Heart right ventricle (tissue), 16 donors: ENCODE measurements at regions not wholly inside any gene's neighbourhood (a gene's known extent, or its start where the extent isn't known, plus 50 kb on each side); places are given as distances from the start of the nearest gene placed in this dataset.

ENCODE experiments used
- ATAC-seq, 8 donors: fragments of 200-7000 bp; cut with Tn5 transposase; one replicate each; pipeline ENCODE4 v1.9.1; 2020; ENCODE audit warnings: mild to moderate bottlenecking in 8 of 8, moderate library complexity in 8 of 8, moderate number of reproducible peaks in 1 of 8
- DNase-seq, 2 donors: peaks; one replicate each; pipeline ENCODE4 v3.0.0-alpha.2; 2020
- H3K27ac ChIP-seq, 10 donors: fragments of 200-600 bp; sonication (generic) in 2 of 10; one replicate each; pipeline versions ENCODE4 v1.5.0 to v1.8.0; 2020 to 2022; ENCODE audit warnings: mild to moderate bottlenecking in 3 of 10
- H3K27me3 ChIP-seq, 7 donors: fragments of 200-600 bp; one replicate each; pipeline ENCODE4 v1.8.0; 2021 to 2022; ENCODE audit warnings: mild to moderate bottlenecking in 2 of 7
- H3K36me3 ChIP-seq, 9 donors: fragments of 200-600 bp; sonication (generic) in 1 of 9; one replicate each; pipeline versions ENCODE4 v1.5.0 to v1.8.0; 2020 to 2022; ENCODE audit warnings: mild to moderate bottlenecking in 2 of 9
- H3K4me1 ChIP-seq, 9 donors: fragments of 200-600 bp; sonication (generic) in 1 of 9; one replicate each; pipeline versions ENCODE4 v1.5.0 to v1.8.0; 2020 to 2022; ENCODE audit warnings: mild to moderate bottlenecking in 4 of 9
- H3K4me3 ChIP-seq, 10 donors: fragments of 200-600 bp; sonication (generic) in 2 of 10; one replicate each; pipeline versions ENCODE4 v1.5.0 to v1.8.0; 2020 to 2022; ENCODE audit warnings: mild to moderate bottlenecking in 7 of 10, moderate library complexity in 2 of 10
- H3K9me3 ChIP-seq, 11 donors: fragments of 200-600 bp in 10 of 11; sonication (generic) in 2 of 11; one replicate each; pipeline versions ENCODE4 v1.5.0 to v1.8.0; 2013 to 2022; ENCODE audit warnings: mild to moderate bottlenecking in 2 of 11, control low read depth in 1 of 11, moderate library complexity in 1 of 11
- WGBS, 2 donors: extraction: QIAGEN DNeasy Blood & Tissue Kit; methylation state at CpG; one replicate each; pipeline ENCODE4 v1.1.7; 2013; ENCODE audit warnings: inconsistent platforms in 1 of 2; 5-methylcytosine and 5-hydroxymethylcytosine counted together
- intact Hi-C, 10 donors: fragments of 100-400 bp; cut with DNase I; formaldehyde crosslinking; loops; one replicate each; pipeline versions ENCODE4 v1.11.1 to v1.14.2; 2022
- TF ChIP-seq, protein P1 (sequence below), 9 donors: fragments of 200-600 bp; sonication (generic) in 2 of 9; IDR thresholded peaks; one replicate each; pipeline versions ENCODE4 v1.5.0 to v1.8.0; 2021 to 2022; ENCODE audit warnings: antibody characterized with exemption in 9 of 9, mild to moderate bottlenecking in 5 of 9, moderate library complexity in 1 of 9
- donor health status: Arrhythmogenic right ventricular cardiomyopathy.
- donor health status: ischemic (EF 13 %, LVEDD 7.1; RV severe dilation, severe dysfunction).
- donor health status: healthy with polysubstance abuse.
- donor health status: DM: no; HTN: yes; CAD: no.
- donor health status: DM: no; HTN: no; CAD: no.
- donor health status: ischemic (EF 25% LVEDD 6.9; RV normal size, moderate dysfunction).
- donor health status: ischemic (EF 25% LVEDD 5.7; RV mildly dilated, moderate dysfunction).
- donor health status: healthy.
- donor health status: DM: yes; HTN: yes; CAD: no.
- donor health status: Ischemic cardiomyopathy.
- donor health status: ischemic (EF 35%, LVEDD 5.7; RV mildly dilated, moderate dysfunction).
- donor health status: nonischemic (EF 11% LVEDD 7.7; RV severe dilation, severe dysfunction).
- donor health status: DM: yes; HTN: yes; CAD: no.
- donor health status: PGD.
- donor health status: ischemic (EF 29% LVEDD 5.4; RV normal size, mild dysfunction).
- donor health status: nonischemic (EF 23%, LVEDD 6.1; RV moderate dilation, normal function).

DNA sequence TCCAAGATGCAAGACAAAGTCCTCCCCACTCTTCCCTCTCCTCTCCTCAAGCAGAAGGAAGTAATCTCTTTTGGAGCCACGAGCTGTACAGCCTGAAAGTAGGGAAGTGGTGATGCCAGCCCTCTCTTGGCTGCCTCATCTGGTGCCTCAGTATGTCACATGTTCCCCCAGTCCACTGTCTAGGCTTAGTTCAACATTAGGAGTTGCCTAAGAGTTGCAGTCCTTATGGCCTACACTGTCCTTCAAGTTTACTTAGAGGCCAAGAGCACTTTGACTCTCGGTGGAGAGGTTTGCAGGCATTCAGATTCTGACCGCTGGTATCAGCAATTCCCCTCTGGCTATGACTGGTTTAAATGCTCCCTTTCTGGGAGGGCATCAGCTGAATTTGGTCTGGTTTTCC lies 735.6 kb downstream of the GLUD2 start:
- peaks cover 0 to 2% (median 0%) of the 10 kb centered on the region in 11 donors for H3K9me3 ChIP-seq
- no peaks in the 10 kb centered on the region for H3K27me3 ChIP-seq
- WGBS, 2 donors, result 76 to 81% methylated on average over 3 of the region's 3 CpGs
- no peak overlapping the region for H3K27ac ChIP-seq
- ATAC-seq, result no peak
- no peaks in the 10 kb centered on the region for H3K36me3 ChIP-seq
- TF ChIP-seq, protein P1, sequence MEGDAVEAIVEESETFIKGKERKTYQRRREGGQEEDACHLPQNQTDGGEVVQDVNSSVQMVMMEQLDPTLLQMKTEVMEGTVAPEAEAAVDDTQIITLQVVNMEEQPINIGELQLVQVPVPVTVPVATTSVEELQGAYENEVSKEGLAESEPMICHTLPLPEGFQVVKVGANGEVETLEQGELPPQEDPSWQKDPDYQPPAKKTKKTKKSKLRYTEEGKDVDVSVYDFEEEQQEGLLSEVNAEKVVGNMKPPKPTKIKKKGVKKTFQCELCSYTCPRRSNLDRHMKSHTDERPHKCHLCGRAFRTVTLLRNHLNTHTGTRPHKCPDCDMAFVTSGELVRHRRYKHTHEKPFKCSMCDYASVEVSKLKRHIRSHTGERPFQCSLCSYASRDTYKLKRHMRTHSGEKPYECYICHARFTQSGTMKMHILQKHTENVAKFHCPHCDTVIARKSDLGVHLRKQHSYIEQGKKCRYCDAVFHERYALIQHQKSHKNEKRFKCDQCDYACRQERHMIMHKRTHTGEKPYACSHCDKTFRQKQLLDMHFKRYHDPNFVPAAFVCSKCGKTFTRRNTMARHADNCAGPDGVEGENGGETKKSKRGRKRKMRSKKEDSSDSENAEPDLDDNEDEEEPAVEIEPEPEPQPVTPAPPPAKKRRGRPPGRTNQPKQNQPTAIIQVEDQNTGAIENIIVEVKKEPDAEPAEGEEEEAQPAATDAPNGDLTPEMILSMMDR (IDR thresholded peaks at IDR 0.05), result no peak
- no peaks in the 10 kb centered on the region for H3K4me1 ChIP-seq
- no peak for DNase-seq
- intact Hi-C loops, result no loop called here
- no peak overlapping the region for H3K4me3 ChIP-seq

DNA sequence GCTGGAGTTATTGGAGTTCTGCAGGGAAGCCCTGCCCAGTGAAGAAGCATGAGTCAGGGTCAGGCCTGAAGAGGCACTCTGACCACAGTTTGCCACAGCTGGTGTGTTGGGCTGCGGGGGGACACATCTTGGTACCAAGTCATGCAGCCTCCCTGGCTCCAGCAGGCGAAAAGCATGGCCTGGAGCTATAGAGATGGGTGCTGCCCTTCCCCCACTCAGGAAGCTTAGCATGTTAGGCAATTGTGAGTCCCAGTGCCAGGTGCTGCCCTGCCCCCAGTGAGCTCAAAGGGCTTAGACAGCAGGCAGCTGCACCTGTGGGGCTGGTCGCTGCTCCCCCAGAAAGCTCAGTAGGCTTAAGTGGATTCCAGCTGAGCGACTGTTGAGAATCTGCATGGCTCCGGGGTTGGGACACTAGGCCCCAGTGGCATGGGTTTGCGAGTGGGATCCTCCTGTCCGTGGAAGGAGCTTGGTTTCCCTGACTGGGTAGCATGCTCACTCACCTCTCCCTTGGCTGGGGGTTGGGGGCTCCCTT lies 755.5 kb downstream of the GLUD2 start:
- ATAC-seq, result no peak
- TF ChIP-seq, protein P1 (IDR thresholded peaks at IDR 0.05), result no peak
- Histone ChIP-seq H3K36me3 (no peaks in the 10 kb centered on the region), H3K9me3 (peaks cover 0 to 14% (median 0%) of the 10 kb centered on the region in 11 donors), H3K4me1 (no peaks in the 10 kb centered on the region), H3K27me3 (no peaks in the 10 kb centered on the region), H3K4me3 (no peak overlapping the region), H3K27ac (no peak overlapping the region)
- no peak for DNase-seq
- intact Hi-C loops, result no loop called here
- WGBS, 2 donors, result 69 to 74% methylated on average over 7 of the region's 7 CpGs

DNA sequence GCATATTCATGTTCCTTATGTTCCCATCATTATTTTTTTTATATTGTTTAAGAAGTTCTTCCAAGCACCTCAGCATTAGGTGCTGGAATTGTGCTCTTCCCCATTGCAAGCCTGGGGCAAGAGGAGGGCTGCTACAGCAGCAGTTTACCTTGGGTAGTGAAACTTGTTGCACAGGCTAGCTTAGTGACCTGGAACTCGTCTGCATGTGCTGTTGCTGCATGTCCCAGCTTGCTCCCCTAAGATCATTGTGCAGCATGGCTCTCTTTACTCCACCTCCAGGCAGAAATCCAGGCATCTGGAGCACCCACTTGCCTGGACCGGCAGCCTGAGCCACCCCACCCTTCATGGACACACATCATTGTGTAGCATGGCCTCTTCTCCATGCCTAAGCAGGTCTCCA lies 776.0 kb downstream of the GLUD2 start:
- ATAC-seq (no peak), DNase-seq (no peak)
- 56 to 74% methylated on average over 2 of the region's 2 CpGs for WGBS, 2 donors
- Histone ChIP-seq H3K27ac (no peak overlapping the region), H3K9me3 (peaks cover 0 to 4% (median 0%) of the 10 kb centered on the region in 11 donors), H3K36me3 (no peaks in the 10 kb centered on the region), H3K4me3 (no peak overlapping the region), H3K27me3 (no peaks in the 10 kb centered on the region), H3K4me1 (no peaks in the 10 kb centered on the region)
- intact Hi-C loops, result no loop called here
- TF ChIP-seq, protein P1 (IDR thresholded peaks at IDR 0.05), result no peak

DNA sequence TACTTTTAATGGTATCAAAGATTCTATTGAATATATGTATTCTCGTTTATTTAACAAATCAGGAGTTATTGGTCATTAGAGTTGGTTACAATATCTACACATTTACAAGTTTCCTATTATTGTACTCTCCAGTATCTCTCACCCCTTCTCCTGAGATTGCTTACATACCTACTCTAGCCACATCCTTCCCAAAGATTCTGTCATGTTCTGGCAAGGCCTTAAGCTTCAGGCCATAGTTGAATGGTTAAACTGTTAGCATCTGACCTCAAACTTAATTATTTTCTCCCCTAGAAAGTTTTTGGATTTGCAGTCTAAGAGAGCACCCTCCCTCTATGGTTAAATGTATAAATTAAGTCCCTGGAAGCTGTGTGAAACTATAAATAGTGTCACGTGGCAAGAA lies 784.2 kb downstream of the GLUD2 start:
- TF ChIP-seq, protein P1 (IDR thresholded peaks at IDR 0.05), result no peak
- no peaks in the 10 kb centered on the region for H3K36me3 ChIP-seq
- 43 to 45% methylated on average over 2 of the region's 2 CpGs for WGBS, 2 donors
- no peak overlapping the region for H3K4me3 ChIP-seq
- H3K27me3 ChIP-seq, result no peaks in the 10 kb centered on the region
- H3K9me3 ChIP-seq, result no peaks in the 10 kb centered on the region
- no peak for DNase-seq
- intact Hi-C loops, result no loop called here
- H3K4me1 ChIP-seq, result no peaks in the 10 kb centered on the region
- no peak for ATAC-seq
- H3K27ac ChIP-seq, result no peak overlapping the region
